MCF 10A (cell line): ENCODE measurements at regions not wholly inside any gene's neighbourhood (a gene's known extent, or its start where the extent isn't known, plus 50 kb on each side); places are given as distances from the start of the nearest gene placed in this dataset. TPM values are rescaled to one million over a fixed set of nuclear protein-coding genes. Genes with fewer than 3 reads are reported as not detected.

Experiments used
- BruUV-seq: library from RNA; stranded (reverse); fragments of 400-500 nt; replicated peaks from 2 replicates; lab custom pipeline; 2021; lab: Mats Ljungman, UMichigan
- CTCF ChIA-PET: fragments of 300-600 bp; sonication (Branson Sonifier 250); formaldehyde crosslinking; extraction: SDS; loops from one replicate; lab custom pipeline; 2021; ENCODE audit warnings: antibody characterized with exemption, inconsistent platforms; lab: Yijun Ruan, JAX
- POLR2A ChIA-PET: fragments of 300-600, 350-650 bp; sonication (Branson Sonifier 250); formaldehyde crosslinking; extraction: SDS; loops from one replicate; lab custom pipeline; 2020; ENCODE audit warnings: antibody characterized with exemption, inconsistent platforms; lab: Yijun Ruan, JAX
- DNase-seq: peaks from one replicate; pipeline ENCODE4 v3.0.0-alpha.2; 2018; ENCODE audit not compliant: unreplicated experiment
- H3K27ac Mint-ChIP-seq: one replicate; pipeline ENCODE4 v1.8.0; 2022; ENCODE audit warnings: mild to moderate bottlenecking, low read depth, mixed read lengths; ENCODE audit not compliant: unreplicated experiment
- H3K27me3 Mint-ChIP-seq: one replicate; pipeline ENCODE4 v1.8.0; 2022; ENCODE audit warnings: mixed read lengths; ENCODE audit not compliant: insufficient read depth, unreplicated experiment
- H3K36me3 Mint-ChIP-seq: one replicate; pipeline ENCODE4 v1.8.0; 2022; ENCODE audit warnings: mild to moderate bottlenecking, moderate library complexity, mixed read lengths; ENCODE audit not compliant: insufficient read depth, unreplicated experiment
- H3K4me1 Mint-ChIP-seq: one replicate; pipeline ENCODE4 v1.8.0; 2022; ENCODE audit warnings: mixed read lengths; ENCODE audit not compliant: insufficient read depth, unreplicated experiment
- H3K4me3 Mint-ChIP-seq: one replicate; pipeline ENCODE4 v1.8.0; 2022; ENCODE audit warnings: mild to moderate bottlenecking, moderate library complexity, mixed read lengths; ENCODE audit not compliant: unreplicated experiment
- H3K9me3 Mint-ChIP-seq: one replicate; pipeline ENCODE4 v1.8.0; 2022; ENCODE audit warnings: mixed read lengths; ENCODE audit not compliant: unreplicated experiment
- CTCF ChIP-seq: fragments of 200-600 bp; IDR thresholded peaks from one replicate; pipeline ENCODE4 v1.8.0; 2022; ENCODE audit warnings: antibody characterized with exemption, mild to moderate bottlenecking; ENCODE audit not compliant: unreplicated experiment
- intact Hi-C: fragments of 100-400 bp; cut with micrococcal nuclease; formaldehyde crosslinking; loops from 2 replicates; pipeline ENCODE4 v1.14.1; 2022
- microRNA-seq: library from miRNA; unstranded; fragments of <30 nt; microRNA quantifications from one replicate; pipeline ENCODE4 v1.2.0, GENCODE V29; 2022

GRCh38 chr20:7828437-7828836 is 111.8 kb downstream of the HAO1 start:
- H3K4me1 Mint-ChIP-seq: no peaks in the 10 kb centered on the region
- POLR2A ChIA-PET: interaction anchor here (1.1 kb wide), 1 partner anchor 13 kb away, joined by 3 read pairs; no protein-coding TSS in a partner anchor
- no peak for DNase-seq
- H3K27ac Mint-ChIP-seq: no peak overlapping the region
- no peak for TF ChIP-seq CTCF
- H3K4me3 Mint-ChIP-seq: no peak overlapping the region
- no peaks in the 10 kb centered on the region for H3K9me3 Mint-ChIP-seq
- intact Hi-C loops: no loop called here
- CTCF ChIA-PET: interaction anchor here (0.6 to 0.8 kb wide), 2 partner anchors 36 to 1268 kb away, joined by 3 read pairs; no protein-coding TSS in a partner anchor
- H3K36me3 Mint-ChIP-seq: no peaks in the 10 kb centered on the region
- no peaks in the 10 kb centered on the region for H3K27me3 Mint-ChIP-seq
- no TSS peak for BruUV-seq

- no peak for TF ChIP-seq CTCF
- H3K27me3 Mint-ChIP-seq: no peaks in the 10 kb centered on the region
- BruUV-seq: no TSS peak
- H3K9me3 Mint-ChIP-seq: no peaks in the 10 kb centered on the region
- POLR2A ChIA-PET: interaction anchor here (1.1 kb wide), 1 partner anchor 13 kb away, joined by 3 read pairs; no protein-coding TSS in a partner anchor
- intact Hi-C loops: no loop called here
- H3K27ac Mint-ChIP-seq: no peak overlapping the region
- H3K4me1 Mint-ChIP-seq: no peaks in the 10 kb centered on the region
- CTCF ChIA-PET: interaction anchor here (0.6 kb wide), 1 partner anchor 1268 kb away, joined by 3 read pairs; no protein-coding TSS in a partner anchor
- H3K36me3 Mint-ChIP-seq: no peaks in the 10 kb centered on the region
- no peak for DNase-seq
- no peak overlapping the region for H3K4me3 Mint-ChIP-seq
These were observed 111.2 kb downstream of the HAO1 start for GRCh38 chr20:7829031-7829430.

GRCh38 chr20:7829776-7830175 is 110.5 kb downstream of the HAO1 start:
- DNase-seq: no peak
- Mint-ChIP-seq H3K27ac (no peak overlapping the region), H3K27me3 (no peaks in the 10 kb centered on the region), H3K36me3 (no peaks in the 10 kb centered on the region), H3K9me3 (no peaks in the 10 kb centered on the region), H3K4me1 (no peaks in the 10 kb centered on the region), H3K4me3 (no peak overlapping the region)
- intact Hi-C loops: no loop called here
- TF ChIP-seq CTCF: no peak
- no TSS peak for BruUV-seq
- ChIA-PET CTCF (no interaction called here), POLR2A (no interaction called here)

Small RNA genes in the stretch of these regions (microRNA-seq; reads per million reads assigned to microRNA genes)
- not detected for gene MIR8062
